Smooth muscle cell (in vitro differentiated cells): ENCODE measurements at regions not wholly inside any gene's neighbourhood (a gene's known extent, or its start where the extent isn't known, plus 50 kb on each side); places are given as distances from the start of the nearest gene placed in this dataset.

ENCODE experiments used
- DNase-seq: peaks from one replicate; lab custom pipeline; 2025; ENCODE audit not compliant: unreplicated experiment; lab: John Stamatoyannopoulos, UW
- H2AFZ ChIP-seq: fragments of 200-600 bp; sonication (generic); 2 replicates; pipeline ENCODE4 v1.6.0; 2016; ENCODE audit warnings: antibody characterized with exemption, low read depth, mild to moderate bottlenecking
- H3F3A ChIP-seq: fragments of 200-600 bp; sonication (generic); 2 replicates; pipeline ENCODE4 v1.6.0; 2017; ENCODE audit warnings: antibody characterized with exemption, low read depth
- H3K27ac ChIP-seq: fragments of 200-600 bp; sonication (generic); 2 replicates; pipeline ENCODE4 v1.5.1; 2016; ENCODE audit warnings: low read depth, mild to moderate bottlenecking
- H3K27me3 ChIP-seq: fragments of 200-600 bp; sonication (generic); 2 replicates; pipeline ENCODE4 v1.6.1; 2016; ENCODE audit warnings: low read depth, mild to moderate bottlenecking
- H3K36me3 ChIP-seq: fragments of 200-600 bp; sonication (generic); 2 replicates; pipeline ENCODE4 v1.5.1; 2016; ENCODE audit warnings: low read depth
- H3K4me1 ChIP-seq: fragments of 200-600 bp; sonication (generic); 2 replicates; pipeline ENCODE4 v1.5.1; 2016; ENCODE audit warnings: low read depth
- H3K4me2 ChIP-seq: fragments of 200-600 bp; sonication (generic); 2 replicates; pipeline ENCODE4 v1.6.0; 2016; ENCODE audit warnings: mild to moderate bottlenecking
- H3K4me3 ChIP-seq: fragments of 200-600 bp; sonication (generic); 2 replicates; pipeline ENCODE4 v1.5.1; 2016; ENCODE audit warnings: mild to moderate bottlenecking
- H3K79me2 ChIP-seq: fragments of 200-600 bp; sonication (generic); 2 replicates; pipeline ENCODE4 v1.6.0; 2016; ENCODE audit warnings: low read depth, mild to moderate bottlenecking
- H3K9ac ChIP-seq: fragments of 200-600 bp; sonication (generic); 2 replicates; pipeline ENCODE4 v1.6.0; 2016; ENCODE audit warnings: low read depth
- H3K9me3 ChIP-seq: fragments of 200-600 bp; sonication (generic); replicated peaks from 2 replicates; pipeline ENCODE4 v1.5.1; 2016; ENCODE audit warnings: low read depth
- H4K20me1 ChIP-seq: fragments of 200-600 bp; sonication (generic); 2 replicates; pipeline ENCODE4 v1.6.0; 2016; ENCODE audit warnings: low read depth
- WGBS: methylation state at CpG from one replicate; pipeline ENCODE4 v1.1.7; 2016; ENCODE audit warnings: low lambda C conversion rate; 5-methylcytosine and 5-hydroxymethylcytosine counted together
- TF ChIP-seq, protein P1 (sequence below): fragments of 200-600 bp; sonication (generic); IDR thresholded peaks from 2 replicates; pipeline ENCODE4 v1.5.1; 2017; ENCODE audit warnings: borderline replicate concordance, mild to moderate bottlenecking, antibody characterized with exemption; ENCODE audit not compliant: insufficient read depth, poor library complexity, severe bottlenecking

DNA sequence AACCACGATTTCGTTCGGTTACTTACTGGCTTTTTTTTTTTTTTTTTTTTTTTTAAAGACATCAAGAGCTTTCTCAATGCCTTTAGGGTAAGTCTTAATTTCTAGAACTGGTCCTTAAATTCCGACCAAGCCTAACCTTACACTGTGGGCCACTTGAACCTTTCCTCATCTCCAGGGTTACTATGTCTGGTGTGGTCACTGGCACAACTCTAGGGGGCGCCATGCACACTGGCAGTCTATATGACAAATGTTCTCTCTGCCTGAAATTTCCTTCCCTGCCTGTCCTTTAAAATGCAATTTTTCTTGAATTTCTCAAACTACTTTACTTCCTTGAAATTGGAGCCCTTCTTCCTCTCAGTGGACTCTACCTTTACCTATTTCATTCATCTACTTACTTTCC, 227.4 kb downstream of the KLF5 start:
- Histone ChIP-seq H2AFZ (no peak overlapping the region), H3K4me2 (no peak overlapping the region), H3K9ac (no peak overlapping the region), H3K9me3 (no peaks in the 10 kb centered on the region), H3F3A (no peaks in the 10 kb centered on the region), H3K79me2 (no peaks in the 10 kb centered on the region), H3K36me3 (no peaks in the 10 kb centered on the region), H3K27me3 (no peaks in the 10 kb centered on the region), H3K27ac (no peak overlapping the region), H3K4me3 (no peak overlapping the region), H3K4me1 (no peaks in the 10 kb centered on the region), H4K20me1 (no peaks in the 10 kb centered on the region)
- WGBS: 91% methylated on average over 5 of the region's 5 CpGs
- no peak for DNase-seq
- TF ChIP-seq, protein P1, sequence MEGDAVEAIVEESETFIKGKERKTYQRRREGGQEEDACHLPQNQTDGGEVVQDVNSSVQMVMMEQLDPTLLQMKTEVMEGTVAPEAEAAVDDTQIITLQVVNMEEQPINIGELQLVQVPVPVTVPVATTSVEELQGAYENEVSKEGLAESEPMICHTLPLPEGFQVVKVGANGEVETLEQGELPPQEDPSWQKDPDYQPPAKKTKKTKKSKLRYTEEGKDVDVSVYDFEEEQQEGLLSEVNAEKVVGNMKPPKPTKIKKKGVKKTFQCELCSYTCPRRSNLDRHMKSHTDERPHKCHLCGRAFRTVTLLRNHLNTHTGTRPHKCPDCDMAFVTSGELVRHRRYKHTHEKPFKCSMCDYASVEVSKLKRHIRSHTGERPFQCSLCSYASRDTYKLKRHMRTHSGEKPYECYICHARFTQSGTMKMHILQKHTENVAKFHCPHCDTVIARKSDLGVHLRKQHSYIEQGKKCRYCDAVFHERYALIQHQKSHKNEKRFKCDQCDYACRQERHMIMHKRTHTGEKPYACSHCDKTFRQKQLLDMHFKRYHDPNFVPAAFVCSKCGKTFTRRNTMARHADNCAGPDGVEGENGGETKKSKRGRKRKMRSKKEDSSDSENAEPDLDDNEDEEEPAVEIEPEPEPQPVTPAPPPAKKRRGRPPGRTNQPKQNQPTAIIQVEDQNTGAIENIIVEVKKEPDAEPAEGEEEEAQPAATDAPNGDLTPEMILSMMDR: no peak

DNA sequence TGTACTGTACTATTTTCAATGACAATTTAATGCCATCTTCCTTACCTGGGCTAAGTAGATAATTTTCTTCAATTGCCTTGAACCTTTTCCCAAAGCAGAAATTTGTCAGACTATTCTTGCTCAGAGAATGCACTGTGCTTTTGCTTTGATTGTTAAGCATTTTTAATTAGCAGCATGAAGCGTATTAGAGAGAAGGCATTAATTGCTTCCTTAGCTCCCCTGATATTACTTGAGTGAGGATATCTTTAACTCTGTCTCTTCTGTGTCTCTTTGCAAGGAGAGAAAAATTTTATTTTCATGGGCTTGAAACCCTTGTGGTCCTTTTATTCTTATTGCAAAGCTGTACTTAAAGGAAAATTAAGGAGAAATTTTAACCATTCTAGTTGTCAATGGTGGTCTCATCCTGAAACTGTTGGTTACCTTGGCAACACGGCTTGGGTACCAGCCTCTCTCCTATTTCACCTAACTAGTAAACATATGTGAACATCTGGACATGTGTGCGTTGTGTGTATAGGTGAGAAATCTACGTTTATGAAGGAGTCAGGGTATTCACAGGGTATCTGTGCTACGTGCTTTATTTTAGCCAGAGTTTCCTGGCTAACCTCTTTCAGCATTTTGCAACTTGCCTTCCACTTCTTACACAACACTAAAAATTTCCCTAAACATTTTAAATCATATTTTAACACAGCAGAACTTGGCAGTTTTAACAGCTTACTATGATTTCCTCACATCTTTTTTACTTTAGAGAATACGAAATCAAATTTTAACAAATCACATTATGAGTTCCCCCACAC, 225.5 kb downstream of the KLF5 start:
- Histone ChIP-seq H3K79me2 (no peaks in the 10 kb centered on the region), H3K9me3 (no peaks in the 10 kb centered on the region), H4K20me1 (no peaks in the 10 kb centered on the region), H3F3A (no peaks in the 10 kb centered on the region), H3K27ac (no peak overlapping the region), H3K36me3 (no peaks in the 10 kb centered on the region), H2AFZ (no peak overlapping the region), H3K4me3 (no peak overlapping the region), H3K4me1 (no peaks in the 10 kb centered on the region), H3K27me3 (no peaks in the 10 kb centered on the region), H3K4me2 (no peak overlapping the region), H3K9ac (no peak overlapping the region)
- TF ChIP-seq, protein P1: no peak
- DNase-seq: no peak
- WGBS: 92% methylated on average over 6 of the region's 6 CpGs

DNA sequence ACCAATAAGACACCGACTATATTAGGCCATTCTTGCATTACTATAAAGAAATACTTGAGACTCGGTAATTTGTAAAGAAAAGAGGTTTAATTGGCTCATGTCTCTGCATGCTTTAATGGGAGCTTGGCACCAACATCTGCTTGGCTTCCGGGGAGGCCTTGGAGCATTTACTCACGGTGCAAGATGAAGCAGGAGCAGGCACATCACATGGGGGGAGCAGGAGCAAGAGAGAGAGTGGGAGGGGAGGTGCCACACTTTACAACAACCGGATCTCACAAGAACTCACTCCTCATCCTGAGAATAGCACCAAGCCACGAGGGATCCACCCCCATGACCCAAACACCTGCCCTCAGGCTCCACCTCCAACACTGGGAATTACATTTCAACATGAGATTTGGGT, 224.8 kb downstream of the KLF5 start:
- Histone ChIP-seq H3K27me3 (no peaks in the 10 kb centered on the region), H3K79me2 (no peaks in the 10 kb centered on the region), H4K20me1 (no peaks in the 10 kb centered on the region), H3K4me1 (no peaks in the 10 kb centered on the region), H3K9ac (no peak overlapping the region), H3K4me2 (no peak overlapping the region), H3K9me3 (no peaks in the 10 kb centered on the region), H3F3A (no peaks in the 10 kb centered on the region), H3K4me3 (no peak overlapping the region), H3K36me3 (no peaks in the 10 kb centered on the region), H2AFZ (no peak overlapping the region), H3K27ac (no peak overlapping the region)
- TF ChIP-seq, protein P1: no peak
- DNase-seq: no peak
- 95% methylated on average over 6 of the region's 6 CpGs for WGBS

DNA sequence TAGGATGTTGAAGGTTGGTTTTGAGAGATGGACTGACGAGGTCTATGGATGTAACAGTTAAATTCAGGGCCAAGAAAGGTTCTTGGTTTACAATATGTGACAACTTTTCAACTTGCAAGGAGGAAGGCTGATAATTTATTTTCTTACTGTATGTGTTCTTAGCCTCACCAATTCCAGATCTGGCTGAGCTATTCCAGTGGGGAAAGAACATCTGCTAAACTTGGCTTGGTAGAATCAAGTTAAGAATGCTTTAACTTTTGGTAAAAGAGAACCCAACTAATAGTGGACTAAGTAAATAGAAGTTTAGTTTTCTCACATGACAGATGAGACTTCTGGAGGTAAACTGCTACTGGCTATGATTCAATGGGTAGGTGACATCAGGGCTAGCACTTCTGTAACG, 222.9 kb downstream of the KLF5 start:
- H2AFZ ChIP-seq: no peak overlapping the region
- no peaks in the 10 kb centered on the region for H3K36me3 ChIP-seq
- DNase-seq: no peak
- H3K4me2 ChIP-seq: no peak overlapping the region
- H3K4me3 ChIP-seq: no peak overlapping the region
- H3F3A ChIP-seq: no peaks in the 10 kb centered on the region
- no peaks in the 10 kb centered on the region for H4K20me1 ChIP-seq
- no peak overlapping the region for H3K27ac ChIP-seq
- TF ChIP-seq, protein P1: no peak
- H3K9ac ChIP-seq: no peak overlapping the region
- no peaks in the 10 kb centered on the region for H3K4me1 ChIP-seq
- 97% methylated on average over 2 of the region's 2 CpGs for WGBS
- H3K79me2 ChIP-seq: no peaks in the 10 kb centered on the region
- no peaks in the 10 kb centered on the region for H3K9me3 ChIP-seq
- no peaks in the 10 kb centered on the region for H3K27me3 ChIP-seq
